H1 (cell line): ENCODE measurements at regions not wholly inside any gene's neighbourhood (a gene's known extent, or its start where the extent isn't known, plus 50 kb on each side); places are given as distances from the start of the nearest gene placed in this dataset.

Source experiments
- TCF12 ChIP-seq: IDR thresholded peaks from 2 replicates; pipeline ENCODE4 v1.6.1; 2011; ENCODE audit warnings: low read depth, mild to moderate bottlenecking, low read length

DNA sequence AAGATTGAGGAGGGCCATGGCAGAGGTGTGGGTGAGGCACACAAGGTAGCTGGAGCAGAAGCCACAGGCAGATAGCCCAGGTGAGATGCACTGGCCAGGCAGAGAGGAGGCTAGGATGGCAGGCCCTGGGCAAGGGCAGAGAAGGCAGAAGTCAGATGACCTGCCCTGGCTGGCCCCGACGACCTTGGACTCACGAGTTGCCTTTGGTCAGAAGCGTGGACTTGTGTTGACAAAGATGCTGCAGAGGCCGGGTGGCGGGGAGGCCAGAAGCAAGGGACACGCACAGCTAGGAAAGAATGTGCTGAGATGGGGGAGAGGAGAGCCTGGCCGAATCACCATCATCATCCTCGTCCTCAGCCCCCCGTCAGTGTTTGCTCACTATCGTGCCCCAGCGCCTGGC lies 123.7 kb downstream of the RBFOX3 start (continued):
- TF ChIP-seq TCF12 = no peak
